A204.1 (cell line): ENCODE measurements at regions not wholly inside any gene's neighbourhood (a gene's known extent, or its start where the extent isn't known, plus 50 kb on each side); places are given as distances from the start of the nearest gene placed in this dataset.
"Not testable (repeated sequence)": the region's sequence is repeated elsewhere in the genome, so short reads cannot be mapped to it uniquely, and the experiment has no call there.

Source experiments
- FAIRE-seq: peaks from 2 replicates; lab custom pipeline; 2012; peaks lifted over from hg19 to GRCh38; lab: Jason Lieb, UNC

DNA sequence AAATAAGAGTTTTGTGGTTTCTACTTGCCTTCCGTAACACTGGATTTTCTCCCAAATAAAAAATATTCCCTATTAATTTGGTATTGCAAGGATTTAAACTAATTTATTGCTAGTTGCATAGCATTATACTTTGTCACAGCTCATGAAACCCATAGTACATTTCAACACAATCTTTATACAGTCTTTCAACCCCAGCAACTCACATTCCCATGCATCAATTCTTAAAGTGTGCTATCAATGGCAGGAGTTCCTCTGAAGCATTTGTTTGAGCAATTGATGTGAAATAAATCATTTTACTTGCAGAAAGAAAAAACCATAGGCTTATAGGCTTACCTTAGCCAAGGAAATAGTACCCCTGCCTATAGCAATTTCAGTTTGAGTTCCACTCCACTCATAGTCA lies 251.9 kb downstream of the PAPSS1 start:
- no peak for FAIRE-seq

DNA sequence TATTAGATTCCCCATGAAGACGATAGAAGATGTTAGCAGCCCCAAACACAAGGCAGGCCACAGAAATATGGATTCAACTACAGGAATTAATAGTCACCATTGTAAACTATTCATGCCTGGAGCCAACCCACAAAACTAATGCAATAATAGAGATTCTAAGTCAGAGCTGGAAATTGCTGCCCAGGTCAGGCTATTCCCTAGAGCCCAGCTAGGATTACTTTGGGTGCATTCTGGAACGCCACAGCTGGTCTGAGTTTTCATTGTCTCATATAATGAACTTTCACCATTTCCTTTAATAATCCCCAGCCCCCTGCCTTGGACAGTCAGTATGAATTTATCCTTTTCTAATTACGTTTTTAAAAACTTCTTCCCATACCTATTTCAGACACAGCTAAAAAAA lies 252.6 kb downstream of the PAPSS1 start:
- FAIRE-seq, result no peak

DNA sequence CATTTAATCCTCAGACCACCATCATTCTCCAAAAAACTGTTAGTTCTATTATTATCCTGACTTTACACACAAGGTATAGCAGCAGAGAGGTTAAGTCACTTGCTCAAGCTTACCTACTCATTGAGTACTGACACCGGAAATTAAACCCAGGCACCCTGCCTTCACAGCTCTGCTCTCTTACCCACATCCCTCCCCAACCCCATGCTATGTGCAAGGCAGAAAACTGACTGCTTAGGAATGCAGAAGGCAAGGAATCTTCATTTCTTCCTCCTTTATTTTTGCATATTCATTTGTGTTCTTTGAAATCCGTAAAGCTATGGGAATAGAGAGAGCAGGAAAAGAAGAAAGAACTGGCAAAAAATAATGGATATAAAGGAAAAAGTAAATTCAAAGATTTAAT lies 261.8 kb downstream of the PAPSS1 start:
- no peak for FAIRE-seq

DNA sequence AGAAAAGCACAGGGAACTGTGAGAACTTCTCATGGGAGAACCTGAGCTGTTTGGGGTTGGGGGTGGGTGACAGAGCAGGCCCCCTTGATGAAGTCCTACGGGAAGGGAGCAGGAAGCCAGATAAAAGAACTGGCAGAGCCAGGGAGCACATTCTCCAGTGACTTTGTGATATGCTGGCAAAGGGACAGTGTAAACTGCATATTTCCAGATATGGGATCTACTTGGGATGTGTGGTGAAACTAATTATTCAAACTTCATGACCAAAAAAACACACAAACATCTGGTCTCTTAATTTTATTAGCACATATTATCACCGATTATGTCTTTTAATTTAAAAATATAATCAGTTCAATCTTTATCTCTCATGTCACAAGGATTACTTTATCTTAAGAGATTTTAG lies 266.0 kb downstream of the PAPSS1 start:
- no peak for FAIRE-seq

DNA sequence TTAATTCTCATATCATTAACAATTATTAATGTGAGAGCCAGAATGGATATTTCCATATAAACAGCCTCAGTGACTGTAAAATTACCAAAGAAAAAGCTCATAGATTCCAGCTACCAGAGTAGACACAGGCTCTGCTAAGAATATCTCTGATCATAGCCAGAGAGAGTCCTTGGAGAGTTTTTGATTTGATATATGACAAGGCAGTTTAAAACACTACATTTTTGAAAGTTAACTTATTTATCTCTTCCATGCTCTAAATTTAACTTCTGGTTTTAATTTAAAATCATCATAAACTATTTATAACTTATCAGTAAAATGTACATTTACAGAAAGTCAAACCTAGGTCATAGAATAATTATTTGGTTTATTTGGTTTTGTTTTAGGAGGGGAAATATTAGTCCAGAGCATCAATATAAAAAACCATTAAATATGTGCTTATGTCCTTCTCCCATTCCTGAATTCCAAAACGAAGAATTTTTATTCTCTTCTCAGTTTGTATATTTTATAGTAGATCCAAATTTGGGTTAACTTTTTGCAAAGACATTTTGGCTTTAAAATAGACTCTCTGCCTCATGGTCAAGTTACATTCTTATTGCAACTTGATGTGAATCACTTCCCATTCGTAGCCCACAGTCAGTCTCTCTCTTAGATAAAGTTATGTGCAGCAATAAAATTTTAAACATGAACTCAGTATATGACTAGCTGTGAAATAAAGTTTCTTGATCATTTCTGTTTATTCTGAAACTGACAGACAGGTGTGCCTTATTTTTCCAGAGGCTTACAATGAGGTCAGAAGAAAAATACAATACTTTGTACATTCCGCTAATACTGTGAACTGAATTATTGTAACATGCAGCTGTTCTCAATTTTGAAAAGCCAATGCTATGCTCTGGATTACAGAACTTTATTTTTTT lies 267.1 kb downstream of the PAPSS1 start:
- no peak for FAIRE-seq

DNA sequence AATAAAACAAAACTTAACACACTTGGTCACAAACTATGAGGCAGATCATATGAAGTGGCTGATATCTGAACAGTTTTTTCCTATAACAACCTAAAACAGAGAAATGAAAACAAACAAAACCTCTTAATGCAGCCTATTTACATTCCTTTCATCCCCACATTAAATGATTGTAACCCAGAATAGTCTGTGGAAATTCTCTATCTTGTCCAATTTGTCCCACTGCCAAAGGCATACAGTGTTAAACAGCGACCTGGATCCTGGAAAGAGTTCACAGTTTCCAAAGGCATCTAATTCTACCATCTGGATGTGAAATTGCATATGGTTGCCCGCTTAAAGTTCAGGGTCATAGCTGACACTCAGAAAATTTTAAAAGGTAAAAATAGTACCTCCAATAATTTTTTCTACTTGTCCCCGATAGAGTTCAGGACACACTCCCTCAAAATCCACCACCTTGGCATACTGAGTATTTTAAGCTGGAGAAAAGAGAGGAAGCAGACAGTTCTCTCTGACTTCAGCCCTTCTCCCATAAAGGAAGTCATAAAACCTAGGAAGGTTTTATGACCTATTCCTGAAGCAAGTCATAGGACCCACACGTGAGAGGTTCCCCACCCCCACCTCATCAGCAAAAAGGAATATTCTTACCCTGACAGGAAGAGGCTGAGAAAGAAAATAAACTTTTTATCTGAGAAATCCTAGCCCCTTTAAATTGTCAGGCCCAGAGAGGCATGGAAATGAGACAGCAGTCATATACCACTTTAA lies 270.2 kb downstream of the PAPSS1 start:
- FAIRE-seq, result no peak

DNA sequence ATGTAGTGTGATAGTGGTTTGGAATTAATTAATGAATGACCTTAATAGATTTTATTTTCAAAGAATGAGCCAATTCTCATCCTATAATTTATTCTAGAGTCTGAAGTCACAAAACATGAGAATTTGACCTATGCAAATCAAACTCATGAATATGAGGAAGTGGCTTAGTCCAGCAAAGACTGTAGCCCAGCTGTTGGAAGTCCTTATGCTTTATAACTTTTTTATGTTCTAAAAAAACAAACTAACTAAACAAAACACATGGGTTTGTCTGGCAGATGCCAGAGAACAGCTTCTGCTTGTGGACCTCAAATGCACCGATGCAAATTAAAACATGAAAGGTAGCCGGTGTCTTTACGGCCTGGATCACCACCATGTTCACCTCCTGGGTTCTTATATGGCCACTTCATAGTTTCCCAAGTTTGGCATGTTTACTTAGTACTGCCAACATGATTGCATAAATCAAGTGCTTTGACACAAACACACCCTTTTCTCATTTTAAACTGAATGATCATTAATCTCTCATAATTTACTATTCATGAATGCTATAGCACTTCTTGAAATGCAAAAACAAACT lies 277.4 kb downstream of the PAPSS1 start:
- FAIRE-seq, result no peak

DNA sequence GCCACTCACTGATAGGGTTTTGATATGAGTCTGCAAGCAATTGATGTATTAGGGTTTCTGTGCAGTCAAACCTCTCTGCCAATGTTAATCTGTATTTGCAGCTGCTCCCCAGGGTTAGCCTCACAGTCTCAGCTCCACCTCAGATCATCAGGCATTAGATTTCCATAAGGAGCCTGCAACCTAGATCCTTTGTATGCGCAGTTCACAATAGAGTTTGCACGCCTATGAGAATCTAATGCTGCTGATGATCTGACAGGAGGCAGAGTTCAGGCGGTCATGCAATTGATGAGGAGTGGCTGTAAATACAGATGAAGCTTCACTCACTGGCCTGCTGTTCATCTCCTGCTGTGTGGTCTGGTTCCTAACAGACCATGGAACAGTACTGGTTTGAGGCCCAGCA lies 280.6 kb downstream of the PAPSS1 start:
- FAIRE-seq, result no peak

DNA sequence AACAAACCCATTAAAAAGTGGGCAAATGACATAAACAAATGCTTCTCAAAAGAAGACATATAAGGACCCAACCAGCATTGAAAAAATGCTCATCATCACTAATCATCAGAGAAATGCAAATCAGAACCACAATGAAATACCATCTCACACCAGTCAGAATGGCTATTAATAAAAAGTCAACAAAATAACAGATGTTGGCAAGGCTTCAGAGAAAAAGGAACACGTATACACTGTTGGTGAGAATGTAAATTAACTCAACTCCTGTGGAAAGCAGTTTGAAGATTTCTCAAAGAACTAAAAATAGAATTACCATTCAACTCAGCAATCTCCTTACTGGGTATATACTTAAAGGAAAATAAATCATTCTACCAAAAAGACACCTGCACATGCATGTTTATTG lies 283.6 kb downstream of the PAPSS1 start:
- FAIRE-seq, result not testable (repeated sequence)

DNA sequence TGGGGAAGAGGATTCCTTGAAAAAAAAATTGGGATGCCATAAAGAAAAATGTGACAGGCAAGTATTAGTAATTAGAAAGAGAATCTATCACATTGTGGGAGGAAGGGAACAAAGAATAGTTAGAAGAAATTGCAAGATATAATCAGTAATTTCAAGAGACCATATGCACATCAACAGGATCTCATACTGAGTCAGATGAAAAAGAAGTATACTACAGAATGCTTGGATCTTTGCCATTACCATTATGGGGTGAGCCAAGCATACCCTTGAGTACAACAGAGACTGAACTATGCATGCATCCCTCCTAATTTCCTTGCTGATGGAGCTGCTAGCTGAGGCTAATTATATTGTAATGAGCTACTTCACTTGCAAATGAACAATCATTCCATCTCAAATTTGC lies 287.6 kb downstream of the PAPSS1 start:
- no peak for FAIRE-seq

DNA sequence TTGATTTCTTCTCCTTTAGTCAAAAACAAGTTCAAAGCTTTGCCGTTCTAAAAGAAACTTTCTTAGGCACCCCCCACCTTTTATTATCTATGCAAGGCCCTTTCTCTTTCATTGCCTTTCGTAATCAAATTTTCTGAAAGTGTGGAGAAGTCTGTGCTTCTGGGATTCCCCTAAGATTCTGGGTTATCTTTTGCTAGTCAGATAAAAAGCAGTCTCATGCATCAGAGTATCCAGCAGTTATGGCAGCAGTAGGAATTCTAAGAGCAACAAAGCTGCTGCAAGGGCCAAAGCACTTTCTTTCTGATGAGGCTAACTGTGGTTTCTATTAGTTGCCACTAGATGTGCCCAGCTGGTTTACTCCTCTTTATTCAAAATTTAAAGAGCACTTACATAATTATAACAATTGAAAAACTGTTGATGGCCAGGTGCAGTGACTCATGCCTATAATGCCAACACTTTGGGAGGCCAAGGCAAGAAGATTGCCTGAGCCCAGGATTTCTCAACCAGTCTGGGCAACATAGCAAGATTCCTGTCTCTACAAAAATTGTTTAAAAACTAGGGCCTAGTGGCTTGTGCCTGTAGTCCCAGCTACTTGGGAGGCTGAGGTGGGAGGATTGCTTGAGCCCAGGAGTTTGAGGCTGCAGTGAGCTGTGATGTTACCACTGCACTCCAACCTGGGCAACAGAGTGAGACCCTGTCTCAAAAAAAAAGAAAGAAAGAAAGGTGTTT lies 296.2 kb downstream of the PAPSS1 start:
- FAIRE-seq, result no peak

DNA sequence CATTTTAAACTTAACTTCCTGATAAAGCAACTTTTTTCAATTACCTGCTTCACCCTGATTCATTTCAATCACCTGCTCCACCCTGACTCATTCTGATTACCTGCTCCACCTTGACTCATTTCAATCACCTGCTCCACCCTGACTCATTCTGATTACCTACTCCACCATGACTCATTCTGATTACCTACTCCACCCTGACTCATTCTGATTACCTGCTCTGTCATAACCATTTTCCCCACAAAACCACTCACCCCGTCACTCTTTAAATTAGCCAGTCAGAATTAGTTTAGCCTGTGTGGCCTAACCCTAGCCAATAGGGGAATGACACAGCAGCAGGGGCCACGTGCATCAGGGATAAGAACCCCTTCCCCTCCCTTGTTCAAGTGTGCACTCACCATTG lies 300.5 kb downstream of the PAPSS1 start:
- FAIRE-seq, result not testable (repeated sequence)

DNA sequence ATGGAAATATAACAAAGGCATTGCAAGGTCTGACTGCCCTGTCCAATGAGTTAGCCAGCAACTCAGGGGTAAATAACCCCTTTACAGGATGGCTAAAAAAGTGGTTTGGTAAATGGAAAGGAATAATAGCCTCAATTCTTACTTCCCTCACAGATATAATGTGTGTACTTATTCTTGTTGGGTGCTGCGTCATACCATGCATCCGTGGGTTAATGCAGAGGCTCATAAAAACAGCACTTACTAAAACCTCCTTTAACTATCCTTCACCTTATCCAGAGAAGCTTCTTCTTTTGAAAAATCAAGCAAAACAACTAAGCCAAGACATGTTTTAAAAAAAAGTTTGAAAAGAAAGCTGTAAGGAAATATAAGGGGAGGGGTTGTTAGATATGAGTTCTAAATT lies 301.0 kb downstream of the PAPSS1 start:
- no peak for FAIRE-seq

DNA sequence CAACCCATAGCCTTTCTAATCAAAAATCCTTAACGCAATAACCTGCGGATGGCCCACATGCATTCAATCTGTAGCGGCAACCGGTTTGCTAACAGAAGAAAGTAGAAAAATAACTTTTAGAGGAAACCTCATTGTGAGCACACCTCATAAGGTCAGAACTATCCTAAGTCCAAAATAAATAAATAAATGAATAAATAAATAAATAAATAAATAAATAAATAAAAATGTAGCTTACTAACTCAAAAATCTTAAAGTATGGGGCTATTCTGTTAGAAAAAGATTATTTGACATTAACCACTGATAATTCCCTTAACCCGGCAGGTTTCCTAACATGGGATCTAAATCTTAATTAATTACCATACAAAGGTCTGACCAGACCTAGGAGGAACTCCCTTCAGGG lies 304.5 kb downstream of the PAPSS1 start:
- FAIRE-seq, result not testable (repeated sequence)

DNA sequence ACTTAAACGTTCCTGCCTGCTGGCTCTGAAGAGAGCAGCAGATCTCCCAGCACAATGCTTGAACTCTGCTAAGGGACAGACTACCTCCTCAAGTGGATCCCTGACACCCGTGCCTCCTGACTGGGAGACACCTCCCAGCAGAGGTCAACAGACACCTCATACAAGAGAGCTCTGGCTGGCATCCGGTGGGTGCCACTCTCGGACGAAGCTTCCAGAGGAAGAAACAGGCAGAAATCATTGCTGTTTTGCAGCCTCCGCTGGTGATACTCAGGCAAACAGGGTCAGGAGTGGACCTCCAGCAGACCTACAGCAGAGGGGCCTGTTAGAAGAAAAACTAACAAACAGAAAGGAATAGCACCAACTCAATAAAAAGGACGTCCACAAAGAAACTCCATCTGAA lies 310.2 kb downstream of the PAPSS1 start:
- not testable (repeated sequence) for FAIRE-seq

DNA sequence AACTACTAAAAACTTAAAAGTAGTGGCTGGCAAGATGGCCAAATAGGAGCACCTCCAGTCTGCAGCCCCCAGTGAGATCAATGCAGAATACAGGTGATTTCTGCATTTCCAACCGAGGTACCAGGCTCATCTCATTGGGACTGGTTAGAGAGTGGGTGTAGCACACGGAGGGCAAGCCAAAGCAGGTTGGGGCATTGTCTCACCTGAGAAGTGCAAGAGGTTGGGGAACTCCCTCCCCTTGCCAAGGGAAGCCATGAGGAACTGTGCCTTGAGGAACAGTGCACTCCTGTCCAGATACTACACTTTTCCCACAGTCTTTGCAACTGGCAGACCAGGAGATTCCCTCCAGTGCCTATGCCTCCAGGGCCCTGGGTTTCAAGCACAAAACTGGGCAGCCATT lies 311.1 kb downstream of the PAPSS1 start:
- FAIRE-seq, result no peak

DNA sequence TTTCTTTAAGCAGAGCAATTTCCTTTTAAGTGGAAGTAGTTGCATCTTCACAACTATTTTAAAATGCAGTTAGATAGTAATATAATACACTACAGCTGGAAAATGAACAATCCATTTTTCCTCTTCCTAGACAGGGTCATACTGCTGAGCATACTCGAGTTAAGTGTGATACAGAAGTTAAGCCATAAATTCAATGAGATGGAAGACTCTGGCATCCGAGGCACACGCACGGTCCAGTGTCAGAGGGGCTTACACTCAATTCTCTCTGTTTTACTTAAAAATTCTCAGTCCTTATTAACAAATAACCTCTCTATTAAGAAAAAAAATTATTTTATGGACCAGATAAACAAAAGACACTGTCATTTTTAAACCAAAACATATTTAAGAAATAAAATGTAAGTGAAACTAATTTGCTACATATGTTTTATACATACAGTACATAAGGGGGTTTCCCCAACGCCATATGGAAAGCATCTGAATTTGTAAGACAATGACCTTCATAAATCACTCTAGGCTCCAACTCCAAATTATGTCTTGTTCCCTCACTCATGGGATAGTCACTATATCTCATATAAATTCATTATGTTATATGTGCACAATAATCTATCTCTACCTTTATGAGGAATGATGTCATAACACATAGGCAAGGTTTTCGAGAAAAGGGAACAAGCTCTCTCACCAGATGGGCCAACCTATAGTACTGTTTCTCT lies 315.3 kb downstream of the PAPSS1 start:
- FAIRE-seq, result no peak

DNA sequence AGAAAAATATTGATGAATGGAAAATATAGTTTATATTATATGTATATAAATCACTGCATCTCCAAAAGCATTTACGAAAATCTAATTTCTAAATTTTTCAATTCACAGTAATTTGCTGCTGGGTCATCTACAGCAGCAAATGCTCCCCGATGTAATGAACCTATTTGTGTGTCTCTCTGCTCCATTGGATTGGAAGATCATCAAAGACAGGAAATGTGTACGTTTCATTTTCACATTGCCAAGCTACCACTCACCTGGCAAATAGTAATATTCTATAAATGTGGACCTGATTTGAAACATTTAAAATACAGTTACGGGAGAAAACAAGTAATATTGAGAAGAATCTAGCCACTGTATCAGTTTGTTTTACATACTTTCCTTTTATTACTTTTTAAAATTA lies 317.7 kb downstream of the PAPSS1 start:
- FAIRE-seq, result no peak

DNA sequence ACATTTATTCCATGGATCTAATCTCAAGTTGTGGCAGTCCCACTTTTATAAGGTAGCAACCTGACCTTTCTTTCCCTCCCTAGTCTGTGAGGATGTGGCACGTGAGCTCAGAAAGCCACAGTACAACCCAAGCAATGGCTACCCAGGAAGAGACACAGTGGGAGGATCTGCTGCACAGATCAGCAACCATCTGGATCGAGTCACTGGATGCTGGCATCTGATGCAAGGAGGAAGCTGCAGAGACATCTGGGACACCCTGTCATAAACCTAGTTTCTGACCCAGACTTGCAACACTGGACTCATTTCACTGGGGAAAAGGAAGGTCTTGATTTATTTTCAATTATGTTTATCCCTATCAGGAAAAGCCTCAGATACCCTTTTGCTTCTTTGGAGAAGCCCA lies 327.1 kb downstream of the PAPSS1 start:
- FAIRE-seq, result no peak

DNA sequence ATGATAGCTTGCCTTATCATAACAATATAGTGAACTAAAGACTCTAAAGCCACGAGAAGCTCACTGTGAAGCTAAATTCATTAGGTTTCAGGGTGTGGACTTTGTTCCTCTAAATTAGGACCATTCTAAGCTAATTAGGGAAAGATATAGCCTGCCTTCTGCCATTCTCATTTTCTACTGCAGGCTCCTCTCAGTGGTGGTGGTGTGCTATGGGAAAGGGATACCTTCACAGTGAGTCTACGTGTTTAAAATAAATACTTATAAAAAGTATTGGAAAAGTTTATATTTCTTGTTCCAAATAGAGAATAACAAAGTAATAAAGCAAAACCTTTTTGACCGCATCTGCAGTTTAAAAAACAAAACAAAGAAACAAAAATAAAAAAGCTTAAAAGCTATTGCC lies 327.7 kb downstream of the PAPSS1 start:
- no peak for FAIRE-seq

DNA sequence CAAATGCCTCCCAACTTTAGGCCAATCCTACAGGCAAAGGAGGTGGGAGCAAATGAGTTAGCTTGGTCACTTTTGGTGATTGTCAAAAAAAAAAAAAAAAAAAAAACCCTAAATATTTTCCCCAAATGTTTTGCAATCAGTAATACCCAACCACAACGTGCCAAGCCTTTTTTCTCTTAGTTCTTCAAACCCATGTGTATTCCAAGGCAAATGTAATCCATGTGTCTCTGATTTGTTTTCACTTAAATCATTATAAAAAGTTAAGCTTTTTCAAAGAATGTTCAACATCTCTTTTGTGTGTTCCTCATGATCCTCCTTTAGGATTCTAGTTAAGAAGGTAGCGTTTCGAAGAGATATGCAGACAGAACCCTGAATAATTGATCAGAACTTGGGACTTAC lies 328.4 kb downstream of the PAPSS1 start:
- no peak for FAIRE-seq
